GM19238 (cell line): ENCODE measurements at regions not wholly inside any gene's neighbourhood (a gene's known extent, or its start where the extent isn't known, plus 50 kb on each side); places are given as distances from the start of the nearest gene placed in this dataset.

ENCODE experiments used
- DNase-seq: peaks from one replicate; pipeline ENCODE4 v3.0.0; 2011; ENCODE audit warnings: low spot score; ENCODE audit not compliant: insufficient read length

DNA sequence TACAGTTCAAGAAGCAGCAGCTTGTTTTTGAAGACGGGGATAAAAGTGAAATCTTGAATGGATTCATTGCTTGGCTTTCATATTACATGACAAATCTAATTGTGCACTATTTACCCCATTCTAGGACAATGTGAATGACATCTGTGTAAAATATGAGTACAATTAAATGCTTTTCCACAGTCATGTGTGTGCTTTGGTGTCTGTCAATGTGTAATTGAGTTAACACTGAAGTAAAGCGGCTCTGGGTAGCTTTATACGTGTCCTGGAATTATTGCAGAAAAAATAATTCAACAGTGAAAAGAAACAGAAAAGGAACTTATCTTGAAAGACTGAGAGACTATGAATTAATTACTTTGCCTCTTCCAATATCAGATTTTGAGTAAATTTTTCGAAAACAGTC lies 233.5 kb upstream of the HS3ST5 start:
- no peak for DNase-seq

DNA sequence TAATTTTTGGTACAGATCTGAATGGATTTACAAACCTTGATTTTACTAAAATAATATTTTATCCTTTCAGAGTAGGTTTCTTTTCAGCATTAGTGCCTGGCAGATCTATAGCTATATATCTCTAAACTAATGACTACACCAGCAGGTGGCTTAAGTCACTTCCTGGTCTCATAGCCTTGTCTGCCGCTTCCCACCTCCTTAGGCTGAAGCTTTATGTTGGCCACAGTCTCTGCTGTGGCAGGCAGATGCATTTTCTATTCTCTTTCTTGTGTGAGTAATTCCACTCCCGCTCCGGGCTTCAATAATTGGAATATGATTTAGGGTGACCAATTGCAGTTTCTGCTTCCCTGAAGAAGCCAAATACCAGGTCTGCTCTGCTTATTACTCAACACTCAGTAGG lies 226.8 kb upstream of the HS3ST5 start:
- DNase-seq = no peak

DNA sequence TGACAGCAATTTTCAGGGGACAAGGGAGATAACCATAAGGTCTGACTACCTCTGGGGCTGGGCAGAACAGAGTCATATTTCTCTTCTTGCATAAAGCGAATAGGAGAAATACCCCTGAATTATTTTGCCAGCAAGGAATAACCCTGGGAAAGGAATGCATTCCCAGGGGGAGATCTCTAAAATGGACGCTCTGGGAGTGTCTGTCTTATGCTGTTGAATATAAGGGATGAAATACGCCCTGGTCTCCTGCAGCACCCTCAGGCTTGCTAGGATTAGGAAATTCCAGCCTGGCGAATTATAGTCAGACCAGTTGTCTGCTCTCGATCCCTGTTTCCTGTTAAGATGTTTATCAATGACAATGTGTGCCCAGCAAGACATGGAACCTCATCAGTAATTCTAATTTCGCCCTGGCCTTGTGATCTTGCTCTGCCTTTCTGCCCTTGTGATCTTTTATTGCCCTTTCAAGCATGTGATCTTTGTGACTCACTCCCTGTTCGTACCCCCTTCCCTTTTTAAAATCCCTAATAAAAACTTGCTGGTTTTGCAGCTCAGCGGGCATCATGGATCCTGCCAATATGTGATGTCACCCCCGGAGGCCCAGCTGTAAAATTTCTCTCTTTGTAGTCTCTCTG lies 221.6 kb upstream of the HS3ST5 start:
- no peak for DNase-seq

DNA sequence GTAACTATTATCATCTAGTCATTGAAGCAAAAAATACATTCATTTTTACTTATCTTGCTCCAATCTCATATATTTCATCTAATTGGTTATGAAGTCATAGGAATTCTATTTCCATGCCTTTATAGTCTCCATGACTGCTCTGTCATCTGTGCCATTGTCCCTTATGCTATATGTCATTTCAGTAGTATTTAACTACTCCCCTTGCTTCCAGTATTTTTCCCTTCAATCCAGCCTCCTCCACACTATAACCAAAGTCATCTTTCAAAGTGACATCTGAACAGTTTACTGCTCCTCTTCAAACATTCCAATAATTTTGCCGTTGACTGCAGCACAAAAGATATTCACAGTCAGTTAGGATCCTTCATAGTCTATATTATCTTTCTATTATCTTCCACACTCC lies 216.6 kb upstream of the HS3ST5 start:
- no peak for DNase-seq

DNA sequence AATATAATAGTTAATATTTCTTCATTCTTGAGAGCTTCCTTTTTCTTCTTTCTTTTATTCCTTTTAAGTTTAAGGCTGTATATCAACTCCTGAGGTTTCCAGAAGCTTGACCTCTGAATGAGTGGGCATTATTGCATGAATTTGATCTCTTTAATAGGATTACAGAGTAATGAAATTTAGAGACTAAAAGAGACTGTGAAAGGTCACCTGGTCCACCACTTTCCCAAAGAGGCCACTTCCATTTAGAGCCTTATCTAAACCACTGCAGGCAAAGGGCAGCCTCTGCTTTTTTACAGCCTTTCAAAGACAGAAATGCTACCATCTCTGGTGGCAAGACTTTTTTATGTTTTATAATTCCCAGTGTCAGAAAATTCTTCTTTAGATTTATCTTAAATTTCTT lies 215.3 kb upstream of the HS3ST5 start:
- DNase-seq = no peak

DNA sequence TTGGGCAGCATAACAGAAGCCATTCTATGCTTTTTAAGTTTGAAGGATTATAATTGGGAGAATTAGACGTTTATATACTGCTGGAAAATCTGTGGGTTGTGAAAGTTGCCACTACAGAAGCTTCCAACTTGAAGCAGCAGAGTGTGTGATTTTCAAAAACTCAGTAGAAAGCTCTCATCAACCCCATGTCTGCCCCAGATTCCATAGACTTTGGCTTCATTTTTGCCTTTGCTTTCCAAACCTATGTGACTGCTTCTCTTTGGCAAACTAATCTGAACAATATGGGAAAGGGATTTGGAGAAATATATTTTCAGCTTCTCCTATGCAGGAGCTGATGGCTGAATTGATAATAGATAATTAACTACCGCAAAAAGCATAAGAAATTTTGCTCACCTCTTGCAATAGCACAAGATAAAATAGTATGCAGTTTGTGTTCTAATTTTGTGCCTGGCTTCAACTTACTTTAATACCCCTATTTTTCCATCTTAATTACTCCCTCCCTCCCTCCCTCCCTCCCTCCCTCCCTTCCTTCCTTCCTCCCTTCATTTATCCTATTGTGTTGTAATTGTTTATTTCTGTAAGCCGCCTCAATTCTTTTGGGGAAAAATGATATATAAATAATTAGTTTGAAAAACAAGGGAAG lies 214.1 kb upstream of the HS3ST5 start:
- no peak for DNase-seq

DNA sequence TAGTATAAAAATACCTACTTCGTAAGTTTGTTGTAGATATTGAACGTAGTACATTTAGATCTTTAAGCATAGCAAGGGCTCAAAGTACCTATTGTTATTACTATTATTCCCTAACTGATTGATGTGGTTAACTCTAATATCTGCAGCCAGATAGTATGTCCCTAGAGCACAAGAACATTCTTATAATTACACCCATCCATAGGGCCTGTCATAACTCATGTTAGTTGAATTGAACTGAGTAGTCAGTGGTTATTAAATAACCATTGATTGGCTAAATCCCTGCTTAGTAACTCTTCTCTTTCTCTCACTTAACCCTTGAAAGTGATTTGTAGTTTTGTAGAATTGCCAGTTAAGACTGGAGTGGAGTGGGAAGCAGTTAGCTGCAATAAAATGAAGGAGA lies 207.5 kb upstream of the HS3ST5 start:
- DNase-seq = no peak

DNA sequence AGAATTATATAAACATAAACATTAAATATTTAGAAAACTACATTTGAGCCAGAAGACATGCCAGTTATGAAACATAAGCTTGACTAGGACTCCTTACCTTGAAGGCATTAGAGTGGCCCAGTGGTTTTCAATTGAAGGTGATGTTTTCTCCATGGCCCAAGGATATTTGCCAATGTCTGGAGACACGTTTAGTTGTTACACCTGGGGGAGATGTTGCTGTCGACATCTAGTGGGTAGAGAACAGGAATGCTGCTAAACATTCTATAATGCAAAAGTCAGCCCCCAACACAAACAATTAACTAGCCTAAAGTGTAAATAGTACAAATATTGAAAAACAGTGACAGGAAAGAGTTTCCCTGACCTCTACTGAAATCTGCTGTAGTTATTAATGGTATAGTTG lies 200.9 kb upstream of the HS3ST5 start:
- DNase-seq = no peak

DNA sequence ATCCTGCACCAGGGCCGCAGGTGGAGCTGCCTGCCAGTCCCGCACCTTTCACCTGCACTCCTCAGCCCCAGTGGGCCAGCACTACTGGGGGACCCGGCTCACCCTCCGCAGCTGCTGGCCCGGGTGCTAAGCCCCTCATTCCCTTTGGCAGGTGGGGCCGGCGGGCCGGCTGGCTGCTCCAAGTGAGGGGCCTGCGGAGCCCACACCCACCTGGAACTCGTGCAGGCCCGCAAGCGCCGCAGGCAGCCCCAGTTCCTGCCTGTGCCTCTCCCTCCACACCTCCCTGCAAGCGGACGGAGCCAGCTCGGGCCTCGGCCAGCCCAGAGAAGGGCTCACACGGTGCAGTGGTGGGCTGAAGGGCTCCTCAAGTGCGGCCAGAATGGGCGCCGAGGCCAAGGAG lies 199.0 kb upstream of the HS3ST5 start:
- no peak for DNase-seq

DNA sequence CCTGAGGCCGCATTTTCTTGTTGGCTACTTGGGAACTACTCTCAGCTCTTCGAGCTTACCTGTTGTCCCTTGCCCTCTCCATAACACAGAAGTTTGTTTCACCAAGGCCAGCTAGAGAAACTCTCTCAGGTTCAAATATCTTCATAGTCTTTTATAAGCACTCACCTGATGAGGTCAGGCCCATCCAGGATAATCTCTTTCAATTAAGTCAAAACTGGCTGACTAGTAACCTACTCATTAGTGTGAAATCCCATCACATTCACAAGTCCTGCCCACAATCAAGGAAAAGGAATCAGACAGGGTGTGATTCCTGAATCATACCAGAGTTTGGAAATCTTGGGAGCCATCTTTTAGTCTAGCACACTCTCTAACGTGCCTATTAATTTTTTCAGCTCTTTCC lies 195.2 kb upstream of the HS3ST5 start:
- no peak for DNase-seq

DNA sequence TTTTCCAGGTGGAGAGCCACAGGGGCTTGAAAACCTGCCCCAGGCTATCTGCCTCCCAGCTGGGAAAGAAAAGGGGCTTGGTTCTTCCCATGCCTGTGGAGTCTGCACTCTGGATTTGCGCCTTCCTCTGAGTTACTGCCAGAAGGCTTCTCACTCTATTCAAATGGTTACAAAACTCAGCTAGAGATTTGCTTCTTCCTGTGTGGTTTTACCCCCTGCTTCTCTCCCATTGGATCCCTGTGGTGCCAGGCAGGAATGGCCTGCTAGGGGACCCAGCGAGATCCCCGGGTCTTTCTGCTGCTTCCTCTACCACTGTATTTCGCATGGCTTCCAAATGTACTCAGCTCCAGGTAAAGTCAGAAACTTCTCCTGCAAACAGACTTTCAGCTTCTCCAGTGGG lies 192.0 kb upstream of the HS3ST5 start:
- no peak for DNase-seq

DNA sequence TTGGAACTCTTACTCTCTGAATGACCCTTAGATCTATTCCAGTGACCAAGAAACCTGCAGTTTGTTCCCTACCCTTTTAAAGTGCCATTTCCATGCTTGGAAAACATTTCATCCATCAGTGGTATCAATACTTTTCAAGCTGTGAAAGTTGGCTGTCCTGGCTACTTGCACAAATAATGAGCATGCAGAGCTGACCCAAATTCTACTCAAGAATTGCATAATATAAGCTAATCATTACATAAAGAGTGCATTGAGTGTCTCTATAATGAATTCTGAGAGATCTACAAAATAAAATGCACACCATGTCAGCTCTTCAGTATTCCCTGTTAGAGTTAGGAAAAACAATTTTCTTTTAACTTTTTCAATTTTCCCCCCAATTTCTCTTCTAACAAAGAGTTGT lies 181.3 kb upstream of the HS3ST5 start:
- no peak for DNase-seq

DNA sequence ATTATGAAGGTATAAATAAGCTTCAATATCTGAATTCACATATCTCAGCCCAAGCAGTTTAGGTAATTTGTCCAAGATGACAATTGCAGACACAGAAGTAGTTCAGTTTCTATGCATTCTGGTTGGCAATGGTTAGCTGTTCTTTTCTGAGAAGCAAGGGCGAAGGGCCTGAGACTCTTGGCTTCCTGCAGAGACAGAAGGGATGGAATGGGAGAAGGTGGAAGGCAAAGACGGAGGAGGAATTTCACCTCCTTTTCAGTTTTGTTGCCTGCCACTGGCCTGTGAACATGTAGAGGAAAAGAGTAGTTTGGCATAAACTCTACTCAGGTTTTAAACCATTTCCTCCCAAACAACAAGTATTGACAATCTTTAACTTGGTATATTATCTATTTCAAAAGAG lies 180.7 kb upstream of the HS3ST5 start:
- DNase-seq = no peak

DNA sequence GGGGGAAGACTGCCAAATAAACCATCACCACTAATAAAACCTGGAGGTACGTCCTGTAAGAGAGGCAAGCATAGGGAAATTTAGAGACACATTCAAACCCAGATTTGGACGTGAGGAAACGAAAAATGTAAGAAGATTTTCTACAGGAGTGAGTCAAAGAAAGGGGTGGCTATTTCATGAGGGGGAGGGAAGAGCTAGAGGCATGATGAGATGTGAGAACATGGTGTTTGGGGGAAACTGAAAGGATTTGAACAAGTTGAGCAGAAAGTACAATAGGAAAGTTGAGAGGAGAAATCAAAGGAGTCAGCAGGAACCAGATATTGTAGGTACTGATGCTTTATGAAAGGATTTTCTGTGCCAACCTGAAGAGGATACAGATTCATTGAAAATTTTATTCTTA lies 179.1 kb upstream of the HS3ST5 start:
- no peak for DNase-seq

DNA sequence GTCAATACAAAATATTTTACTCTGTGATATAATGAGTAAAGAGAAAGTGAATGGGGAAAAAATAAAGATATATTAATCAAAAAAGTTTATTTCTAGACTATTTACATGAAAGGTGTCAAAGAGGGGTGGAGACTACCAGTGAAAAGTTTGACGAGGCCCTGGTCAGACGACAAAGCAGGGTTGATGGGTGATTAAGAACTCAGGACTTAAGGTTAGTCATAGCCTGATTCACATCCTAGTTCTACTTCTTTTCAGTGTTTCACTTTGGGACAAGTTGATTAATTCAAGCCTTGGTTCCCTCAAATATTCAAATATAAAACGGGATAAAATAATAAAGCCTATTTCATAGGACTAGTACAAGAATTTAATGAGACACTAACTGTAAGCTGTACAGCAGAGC lies 178.2 kb upstream of the HS3ST5 start:
- DNase-seq = no peak

DNA sequence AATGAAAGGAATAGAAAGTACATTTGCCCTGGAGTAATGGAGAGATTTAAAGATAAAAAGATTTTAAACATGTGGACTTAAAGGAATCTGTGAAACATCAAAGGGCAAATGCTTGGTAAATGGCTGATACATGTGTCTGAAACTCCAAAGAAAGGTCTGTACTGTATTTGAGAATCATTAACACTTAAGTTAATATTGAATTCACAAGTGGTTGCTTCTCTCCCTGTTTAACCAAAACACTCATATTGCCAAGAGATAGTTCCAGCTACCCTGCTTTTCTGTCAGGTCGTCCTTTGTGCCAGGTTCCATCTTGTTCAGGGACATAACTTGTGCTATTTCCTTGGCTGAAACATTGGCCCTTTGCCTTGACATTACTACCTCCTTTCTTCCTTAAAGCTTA lies 171.3 kb upstream of the HS3ST5 start:
- DNase-seq = no peak

DNA sequence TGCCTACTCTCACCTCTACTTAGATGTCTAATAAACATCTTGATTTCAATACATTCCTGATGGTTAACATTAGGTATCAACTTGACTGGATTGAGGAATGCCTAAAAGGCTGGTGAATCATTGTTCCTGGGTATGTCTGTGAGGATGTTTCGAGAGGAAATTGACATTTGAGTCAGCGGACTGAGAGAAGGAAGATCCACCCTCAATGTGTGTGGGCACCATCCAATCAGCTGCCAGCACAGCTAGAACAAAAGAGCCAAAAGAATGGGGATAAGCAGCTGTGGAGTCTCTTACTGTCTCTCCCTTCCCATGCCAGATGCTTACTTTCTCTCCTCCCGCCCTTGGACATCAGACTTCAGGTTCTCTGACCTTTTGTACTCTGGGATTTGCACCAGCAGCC lies 128.6 kb upstream of the HS3ST5 start:
- no peak for DNase-seq

DNA sequence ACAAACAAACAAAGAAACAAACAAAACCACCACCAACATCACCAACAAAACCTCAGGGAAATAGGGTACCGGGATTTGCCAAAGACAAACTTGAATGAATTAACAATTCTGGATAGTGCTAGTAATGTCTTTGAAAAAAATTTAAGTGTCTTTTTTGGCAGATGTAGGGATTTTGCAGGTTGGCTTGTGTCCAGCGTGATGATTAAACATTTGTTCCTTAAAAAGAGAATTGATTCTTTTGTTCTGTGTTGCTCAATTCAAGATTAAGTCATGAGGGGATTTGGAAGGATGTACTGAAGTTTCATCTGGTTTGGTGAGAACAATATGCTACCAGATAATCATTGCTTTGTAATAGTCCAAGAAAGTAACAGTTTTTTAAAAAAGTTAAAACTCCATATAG lies 125.1 kb upstream of the HS3ST5 start:
- DNase-seq = no peak

DNA sequence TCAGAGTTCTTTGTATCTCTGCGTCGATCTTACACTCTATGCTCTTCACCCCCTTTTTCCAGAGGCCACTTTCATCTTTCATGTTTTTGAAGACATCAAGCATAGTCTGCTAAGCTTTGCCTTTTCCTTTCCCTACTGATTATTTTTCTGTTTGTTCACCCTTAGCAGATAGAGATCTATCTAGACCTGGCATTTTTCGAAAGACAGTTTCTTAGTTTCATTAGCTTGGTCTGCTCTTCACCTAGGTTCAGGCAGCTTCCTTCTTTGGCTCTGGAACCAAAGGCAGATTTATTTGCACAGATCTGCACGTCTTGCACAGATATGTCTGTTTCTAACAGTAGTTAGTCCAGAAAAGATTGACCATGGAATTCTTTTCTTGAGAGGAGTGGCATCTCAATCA lies 122.7 kb upstream of the HS3ST5 start:
- no peak for DNase-seq

DNA sequence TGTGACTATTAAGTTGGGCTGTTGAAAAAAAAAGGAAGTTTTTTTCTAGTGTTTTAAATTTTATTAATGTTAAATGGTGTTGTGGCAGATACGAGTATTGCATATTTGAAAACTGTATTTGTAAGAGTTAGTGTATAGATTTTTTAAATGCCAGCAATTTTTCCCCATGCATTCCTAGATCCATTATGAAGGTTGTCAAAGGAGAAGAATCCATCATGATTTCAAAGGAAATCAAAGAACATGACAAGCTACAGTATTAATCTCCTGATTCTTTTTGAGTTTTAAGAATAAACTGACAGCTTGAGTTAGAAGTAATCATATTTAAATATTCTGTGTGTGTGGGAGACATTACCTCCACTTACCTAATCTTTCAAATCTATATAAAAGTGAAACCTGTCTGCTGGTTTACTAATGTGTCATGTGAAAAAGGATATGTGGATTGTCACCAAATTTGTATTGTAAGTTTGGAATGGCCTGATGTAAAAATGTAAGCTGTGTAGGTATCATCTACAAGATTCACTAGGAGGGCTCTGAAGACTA lies 111.0 kb upstream of the HS3ST5 start:
- no peak for DNase-seq

DNA sequence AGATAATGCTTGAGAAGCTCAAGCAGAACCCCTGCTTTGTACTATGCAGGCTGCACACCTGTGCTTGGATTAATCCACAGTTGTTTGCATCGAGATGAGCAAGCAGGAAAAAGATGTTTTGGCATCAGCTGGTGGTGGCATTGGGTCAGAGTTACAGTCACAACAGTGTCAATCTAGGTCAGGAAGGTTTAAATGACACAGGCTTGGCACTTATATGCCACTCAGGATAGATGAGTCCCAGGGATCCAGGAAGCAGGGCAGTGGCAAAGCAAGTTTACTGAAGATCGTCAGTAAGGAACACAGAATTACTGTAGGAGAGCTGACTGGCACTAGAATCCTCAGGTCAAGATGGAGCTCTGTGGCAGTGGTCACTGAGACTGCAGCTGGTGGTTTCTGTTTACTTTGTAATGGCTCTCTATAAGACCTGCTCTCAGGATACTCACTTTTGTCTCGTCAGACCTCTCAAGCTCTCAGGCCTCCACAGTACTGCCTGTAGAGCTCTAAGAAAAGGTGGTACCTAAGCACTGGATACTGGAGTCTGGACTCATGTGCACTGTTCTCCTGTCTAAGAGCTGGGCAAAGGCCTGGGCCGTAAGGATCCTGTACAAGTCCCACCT lies 110.1 kb upstream of the HS3ST5 start:
- DNase-seq = no peak

DNA sequence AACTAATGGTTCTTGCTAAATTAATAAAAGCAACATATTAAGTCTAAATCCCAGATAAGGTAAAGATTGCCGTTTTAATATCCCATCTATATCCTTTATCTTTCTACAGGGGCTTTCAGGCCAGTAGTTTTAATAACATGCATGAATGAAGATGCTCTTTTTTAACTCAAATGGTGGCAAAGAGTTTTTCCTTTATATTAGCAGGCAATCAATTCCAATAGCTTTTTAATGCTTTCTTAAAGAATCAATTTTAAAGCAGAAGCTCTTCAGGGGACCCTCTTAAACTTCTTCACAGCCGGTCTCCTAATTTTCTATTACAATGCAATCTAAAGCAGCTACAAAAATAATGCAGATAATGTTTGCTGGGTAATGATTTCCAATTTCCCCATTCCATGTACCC lies 107.8 kb upstream of the HS3ST5 start:
- DNase-seq = no peak

DNA sequence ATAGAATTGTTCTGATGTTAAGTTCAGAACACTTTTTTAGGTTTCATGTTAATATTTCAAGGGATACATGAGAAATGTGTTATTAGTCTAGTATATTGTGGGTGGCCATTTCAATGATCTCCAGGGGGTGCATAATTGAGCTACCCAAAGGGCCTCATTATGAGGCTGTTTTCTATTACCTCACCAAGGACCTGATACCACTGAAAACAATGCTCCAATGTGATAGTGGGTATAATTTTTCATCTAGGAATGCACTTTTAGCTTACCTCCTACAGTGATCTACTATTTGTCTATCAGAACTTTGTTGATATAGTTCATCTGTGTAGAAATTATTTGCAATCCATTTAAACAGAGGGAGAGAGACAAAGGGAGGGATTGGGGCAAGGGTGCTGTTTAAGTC lies 106.8 kb upstream of the HS3ST5 start:
- DNase-seq = no peak
